GM10248 (cell line): ENCODE measurements at regions not wholly inside any gene's neighbourhood (a gene's known extent, or its start where the extent isn't known, plus 50 kb on each side); places are given as distances from the start of the nearest gene placed in this dataset.
A peak's percentile ranks its signal among the peaks of the same experiment; 100 is the strongest.

Experiments
- CTCF ChIA-PET: fragments of 300-600 bp; sonication (Branson Sonifier 250); formaldehyde crosslinking; extraction: SDS; loops from one replicate; lab custom pipeline; 2021; ENCODE audit warnings: antibody characterized with exemption; lab: Yijun Ruan, JAX
- POLR2A ChIA-PET: fragments of 350-650 bp; sonication (Branson Sonifier 250); formaldehyde crosslinking; extraction: SDS; loops from one replicate; lab custom pipeline; 2020; ENCODE audit warnings: antibody characterized with exemption; lab: Yijun Ruan, JAX
- DNase-seq: peaks from one replicate; pipeline ENCODE4 v3.0.0; 2012; ENCODE audit errors: extremely low spot score
- CTCF ChIP-seq: IDR thresholded peaks from 2 replicates; pipeline ENCODE4 v1.5.1; 2012; ENCODE audit warnings: mild to moderate bottlenecking, low read depth; ENCODE audit errors: extremely low read depth, missing control alignments, control extremely low read depth

DNA sequence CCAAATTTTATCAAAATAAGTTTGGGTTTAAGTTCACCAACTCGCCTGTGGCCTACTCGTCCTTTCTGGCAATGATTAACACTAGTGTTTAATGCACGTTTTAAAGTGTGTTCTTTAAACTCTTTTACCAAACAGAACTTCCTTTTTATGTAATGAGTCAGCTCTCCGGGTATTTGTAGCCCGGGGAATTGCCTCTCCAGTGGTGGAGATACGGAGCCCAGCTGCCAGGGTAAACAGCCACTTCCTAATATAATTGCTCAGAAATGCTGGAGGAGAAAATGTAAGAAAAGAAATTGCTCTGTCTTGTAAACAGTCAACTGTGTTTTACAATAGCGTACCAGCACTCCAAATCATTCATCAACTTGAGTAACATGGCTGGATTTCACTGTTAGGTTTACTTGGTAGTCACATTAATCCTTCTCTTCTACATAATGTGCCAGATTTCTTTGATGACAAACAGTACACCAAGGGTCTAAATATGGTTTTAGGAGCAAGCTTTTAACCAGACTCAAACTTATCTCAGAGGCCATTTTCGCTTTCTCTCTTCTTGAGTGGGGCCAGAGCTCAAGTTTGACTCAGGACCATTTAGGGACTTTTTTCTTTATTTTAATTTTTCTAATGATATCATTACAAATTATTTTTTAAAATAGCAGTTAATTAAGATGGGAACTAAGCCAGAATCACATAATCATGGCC is 101.2 kb upstream of the SLC38A2 start:
- no peak for TF ChIP-seq CTCF
- DNase-seq: peak; percentile 48
- POLR2A ChIA-PET: no interaction called here
- CTCF ChIA-PET: interaction anchor here (0.9 kb wide), 2 partner anchors 19 to 97 kb away, joined by 3 to 4 read pairs; no protein-coding TSS in a partner anchor

- no peak for TF ChIP-seq CTCF
- CTCF ChIA-PET: no interaction called here
- no peak for DNase-seq
- POLR2A ChIA-PET: no interaction called here
These were observed 100.5 kb upstream of the SLC38A2 start for GRCh38 chr12:46472893-46473633.

DNA sequence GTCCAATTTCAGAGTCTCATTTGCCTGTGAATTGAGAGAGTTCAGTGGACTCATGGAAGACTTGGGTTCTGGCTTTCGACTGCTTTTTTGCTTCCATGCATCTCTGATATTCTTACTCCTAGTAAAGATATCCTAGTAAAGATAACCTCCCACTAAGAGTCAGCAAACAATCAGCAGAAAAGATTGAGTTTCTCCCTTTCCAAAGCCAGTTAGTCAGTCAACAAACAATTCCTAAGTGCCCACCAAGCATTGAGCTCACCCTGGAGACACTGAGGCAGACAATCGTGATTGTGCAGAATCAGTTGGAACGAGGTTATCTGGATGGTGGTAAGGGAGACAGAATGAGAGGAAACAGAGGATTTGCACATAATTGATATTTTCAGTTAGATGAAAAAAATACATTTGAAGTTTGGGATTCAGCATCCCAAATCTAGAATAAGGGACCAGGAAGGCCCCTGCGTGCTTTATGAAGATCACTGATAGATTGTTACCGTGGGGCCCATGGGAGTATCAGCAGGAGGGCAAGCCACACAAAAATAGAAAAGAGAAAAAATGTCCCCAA is 99.7 kb upstream of the SLC38A2 start:
- no peak for TF ChIP-seq CTCF
- CTCF ChIA-PET: interaction anchor here (0.9 to 1.1 kb wide), 2 partner anchors 9 to 13 kb away, joined by 3 read pairs; no protein-coding TSS in a partner anchor
- DNase-seq: no peak
- POLR2A ChIA-PET: no interaction called here

DNA sequence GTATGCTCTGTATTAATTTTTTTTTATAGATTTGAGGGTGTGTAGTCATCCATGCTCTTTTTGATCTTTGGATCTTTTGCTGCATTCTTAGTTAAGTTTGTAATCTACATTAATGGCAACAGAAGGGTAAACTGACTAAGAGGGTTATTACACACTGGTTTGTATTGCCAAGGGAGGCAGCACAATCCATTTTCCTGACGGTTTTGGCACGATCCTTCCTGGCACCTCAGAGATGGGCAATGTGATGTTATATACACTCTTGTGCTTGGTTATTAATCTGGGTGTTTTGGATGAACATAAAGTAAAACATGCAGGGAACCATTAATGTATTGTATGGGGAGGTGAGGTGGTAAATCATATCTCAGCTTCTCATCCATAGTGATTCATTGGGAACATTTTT is 98.8 kb upstream of the SLC38A2 start:
- ChIA-PET CTCF (interaction anchor here (0.9 to 2.0 kb wide), 4 partner anchors 8 to 25 kb away, joined by 3 to 9 read pairs (median 3); no protein-coding TSS in a partner anchor), POLR2A (no interaction called here)
- no peak for TF ChIP-seq CTCF
- DNase-seq: no peak

- CTCF ChIA-PET: interaction anchor here (0.9 to 2.0 kb wide), 4 partner anchors 8 to 26 kb away, joined by 3 to 9 read pairs (median 3); no protein-coding TSS in a partner anchor
- no peak for DNase-seq
- POLR2A ChIA-PET: no interaction called here
- TF ChIP-seq CTCF: no peak
These were observed 98.4 kb upstream of the SLC38A2 start for GRCh38 chr12:46470975-46471374.

GRCh38 chr12:46470036-46470627 is 97.6 kb upstream of the SLC38A2 start:
- DNase-seq: no peak
- TF ChIP-seq CTCF: no peak
- ChIA-PET CTCF (interaction anchor here (1.1 to 2.0 kb wide), 2 partner anchors 14 to 27 kb away, joined by 3 to 9 read pairs; no protein-coding TSS in a partner anchor), POLR2A (no interaction called here)
